NCI-H69 (cell line): ENCODE measurements at regions not wholly inside any gene's neighbourhood (a gene's known extent, or its start where the extent isn't known, plus 50 kb on each side); places are given as distances from the start of the nearest gene placed in this dataset.
"Not testable (repeated sequence)": the region's sequence is repeated elsewhere in the genome, so short reads cannot be mapped to it uniquely, and the experiment has no call there.

Experiments used
- DNase-seq: peaks from one replicate; lab custom pipeline; 2025; lab: John Stamatoyannopoulos, UW

DNA sequence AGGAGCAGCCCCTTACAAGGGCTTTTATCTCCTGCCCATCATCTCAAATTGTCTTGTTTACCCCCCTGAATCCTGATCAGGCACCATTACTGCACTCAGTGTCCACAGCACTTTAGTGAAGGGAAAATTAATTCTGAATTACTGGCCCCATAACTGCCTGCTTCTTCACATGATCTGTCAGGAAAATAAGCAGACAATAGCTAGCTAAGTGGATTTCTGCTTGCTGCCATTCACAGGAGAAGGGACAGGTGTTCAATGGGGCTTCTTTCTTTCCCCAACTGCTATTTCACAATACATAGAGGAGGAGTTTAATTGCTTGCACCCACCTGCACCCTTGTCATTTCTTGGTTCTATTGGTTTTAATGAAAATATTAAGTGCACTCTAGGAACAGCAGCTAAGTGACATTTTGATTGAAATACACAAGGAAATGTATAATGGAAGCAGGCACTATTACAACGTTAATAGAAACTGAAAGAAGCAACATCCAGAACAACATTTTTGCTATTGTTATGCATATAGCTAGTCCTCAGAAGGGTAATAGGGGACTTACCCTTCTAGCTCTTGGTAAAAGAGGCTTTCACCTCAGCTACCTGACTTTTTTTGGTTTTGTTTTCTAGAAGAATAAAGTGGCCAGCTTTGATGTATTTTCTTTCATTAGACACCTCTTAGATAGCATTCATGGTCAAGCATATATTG, 599.3 kb upstream of the TLE4 start:
- DNase-seq = peak; percentile 98

DNA sequence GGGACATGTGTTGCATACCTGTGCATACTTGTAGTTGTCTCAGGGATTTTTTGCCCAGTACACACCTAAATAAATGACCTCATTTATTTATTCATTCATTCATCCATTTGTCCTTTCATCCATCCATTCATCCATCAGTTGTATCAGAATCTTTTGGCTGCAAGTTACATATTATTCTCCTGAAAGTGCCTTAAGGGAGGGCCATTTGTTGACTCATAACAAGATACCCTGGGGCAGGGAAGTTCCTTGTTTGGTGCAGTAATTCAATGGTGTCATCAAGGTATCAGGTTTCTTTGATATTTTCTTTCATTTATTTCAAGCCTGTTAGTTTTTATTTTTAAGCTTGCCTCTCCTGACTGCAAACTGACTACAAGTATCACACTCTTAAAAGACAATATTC, 597.9 kb upstream of the TLE4 start:
- DNase-seq = peak; percentile 83

DNA sequence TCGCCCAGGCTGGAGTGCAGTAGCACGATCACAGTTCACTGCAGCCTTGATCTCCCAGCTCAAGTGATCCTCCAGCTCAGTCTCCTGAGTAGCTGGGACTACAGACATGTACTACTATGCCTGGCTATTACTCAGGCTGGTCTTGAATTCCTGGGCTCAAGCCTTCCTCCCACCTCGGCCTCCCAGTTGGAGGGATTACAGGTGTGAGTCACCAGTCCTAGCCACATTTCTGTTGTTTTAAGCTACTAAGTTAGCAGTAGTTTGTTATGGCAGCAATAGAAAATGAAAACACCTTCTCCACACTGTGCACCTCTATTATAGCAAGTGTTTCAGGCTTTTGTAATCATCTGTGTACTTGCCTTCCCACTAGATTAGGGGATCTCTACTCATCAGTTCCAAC, 588.9 kb upstream of the TLE4 start:
- no peak for DNase-seq

DNA sequence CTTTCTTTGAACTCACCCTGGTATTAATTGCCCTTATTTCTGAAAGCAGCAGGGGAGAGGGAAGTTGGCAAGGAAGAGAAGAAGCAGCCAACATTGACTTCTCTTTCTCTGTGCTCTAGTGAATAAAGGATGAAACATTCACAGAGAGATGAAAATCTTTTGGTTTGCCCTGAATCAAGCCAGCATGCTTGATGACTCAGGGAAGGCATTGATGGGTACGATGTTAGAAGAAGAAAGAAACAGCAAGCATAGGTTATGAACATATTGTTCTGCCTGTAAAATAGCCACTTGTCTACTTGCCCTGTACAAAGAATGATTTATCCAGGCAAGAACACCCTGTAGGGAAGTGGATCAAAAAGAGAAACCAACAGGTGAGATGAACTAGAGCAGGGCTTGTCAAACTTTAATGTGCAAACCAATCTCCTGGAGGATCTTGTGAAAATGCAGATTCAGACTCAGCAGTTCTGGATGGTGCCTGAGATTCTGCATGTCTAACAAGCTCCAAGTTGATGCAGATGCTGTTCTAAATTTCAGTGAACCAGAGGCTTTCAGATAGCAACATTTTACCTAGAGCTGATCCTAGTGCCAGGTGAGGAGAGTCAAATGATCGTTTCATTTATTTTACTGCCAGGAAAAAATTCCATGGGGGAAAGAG, 586.6 kb upstream of the TLE4 start:
- DNase-seq = peak; percentile 52

DNA sequence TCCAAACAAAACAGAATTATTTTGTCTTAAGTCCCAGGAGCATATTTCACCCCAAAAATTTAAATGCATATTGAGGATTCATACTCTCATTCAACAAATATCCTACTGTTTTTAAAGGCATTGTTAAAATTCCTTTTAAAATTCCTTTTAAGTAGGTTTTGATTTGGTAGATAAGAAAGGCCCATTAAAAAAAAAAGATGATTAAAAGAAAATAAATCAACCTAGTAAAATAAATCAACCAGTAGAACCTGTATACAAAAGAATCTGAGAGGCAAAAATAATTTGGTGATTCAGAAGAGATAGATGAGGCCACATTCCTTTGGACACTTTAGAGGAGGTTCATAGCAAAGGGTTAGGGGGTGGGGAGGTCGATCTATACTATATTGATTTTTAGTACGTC, 585.3 kb upstream of the TLE4 start:
- no peak for DNase-seq

DNA sequence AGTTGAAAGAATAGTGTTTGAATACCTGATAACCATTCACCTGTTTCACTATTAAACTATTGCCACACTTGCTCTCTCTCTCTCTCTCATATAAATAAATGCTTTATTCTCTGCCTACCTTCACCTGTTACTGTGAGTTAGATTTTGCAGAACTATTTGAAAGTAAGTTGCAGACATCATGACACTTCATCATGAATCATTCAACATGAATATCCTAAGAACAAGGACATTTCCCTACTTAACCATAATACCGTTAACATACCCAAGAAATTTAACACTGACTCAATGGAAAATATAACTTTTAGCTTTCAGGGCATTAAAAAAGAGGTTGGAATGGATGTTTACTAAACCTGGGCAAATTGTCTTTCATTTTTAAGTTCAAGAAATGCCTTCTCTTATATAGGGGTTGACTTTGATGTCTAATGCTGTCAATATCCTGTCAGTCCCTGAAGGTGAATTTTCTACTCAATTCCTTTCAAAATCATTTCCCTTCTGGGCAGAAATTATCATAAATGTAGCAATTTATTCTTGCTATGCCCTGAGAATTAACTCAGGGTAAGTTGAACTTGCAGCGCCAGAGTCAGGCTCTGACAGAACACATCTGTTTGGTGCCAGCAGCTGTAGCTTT, 582.6 kb upstream of the TLE4 start:
- DNase-seq = no peak

DNA sequence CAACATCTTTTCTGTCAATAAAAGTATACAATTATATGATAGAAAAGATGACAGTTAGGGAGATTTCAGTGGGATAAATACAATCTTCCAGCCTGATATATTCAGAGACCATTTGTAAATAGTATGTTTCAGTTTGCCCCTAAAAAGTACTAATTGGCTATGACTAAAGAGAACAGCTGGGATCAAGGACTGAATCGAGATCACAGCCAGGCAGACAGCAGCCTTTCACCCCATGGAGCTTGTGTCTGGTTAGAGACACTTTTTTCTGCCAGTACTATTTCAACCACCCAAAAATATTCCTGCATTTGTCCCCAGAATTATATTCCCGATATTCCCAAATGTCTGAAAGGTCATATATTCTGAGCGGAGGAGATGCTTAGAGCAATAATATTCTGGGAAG, 577.3 kb upstream of the TLE4 start:
- DNase-seq = peak; percentile 66

DNA sequence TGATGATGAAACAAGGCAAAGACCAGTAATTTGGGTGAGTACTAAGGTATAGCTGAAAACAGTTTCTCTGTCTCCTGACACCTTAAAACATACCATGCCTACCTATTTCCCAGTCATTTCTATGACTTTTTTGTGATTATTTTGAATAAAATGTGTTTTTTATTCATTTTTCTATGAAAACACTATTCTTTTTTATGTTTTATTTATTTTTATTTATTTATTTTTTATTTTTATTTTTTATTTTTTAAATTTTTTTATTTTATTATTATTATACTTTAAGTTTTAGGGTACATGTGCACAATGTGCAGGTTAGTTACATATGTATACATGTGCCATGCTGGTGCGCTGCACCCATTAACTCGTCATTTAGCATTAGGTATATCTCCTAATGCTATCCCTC, 576.8 kb upstream of the TLE4 start:
- DNase-seq = not testable (repeated sequence)

DNA sequence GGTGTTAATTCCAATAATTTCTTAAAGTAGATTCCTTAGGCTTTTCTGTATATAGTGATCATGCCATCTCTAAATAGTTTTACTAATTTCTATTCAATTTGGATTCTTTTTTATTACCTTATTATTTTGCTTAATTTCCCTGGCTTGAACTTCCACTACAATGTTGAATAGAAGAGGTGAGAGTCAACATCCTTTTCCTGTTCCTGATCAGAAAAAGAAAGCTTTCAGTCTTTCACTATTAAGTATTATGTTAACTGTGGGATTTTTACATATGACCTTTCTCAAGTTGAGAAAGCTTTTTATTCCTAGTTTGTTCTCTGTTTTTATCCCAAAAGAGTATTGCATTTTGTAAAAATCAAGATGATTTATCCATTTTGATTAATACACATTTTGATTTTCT, 574.5 kb upstream of the TLE4 start:
- no peak for DNase-seq

DNA sequence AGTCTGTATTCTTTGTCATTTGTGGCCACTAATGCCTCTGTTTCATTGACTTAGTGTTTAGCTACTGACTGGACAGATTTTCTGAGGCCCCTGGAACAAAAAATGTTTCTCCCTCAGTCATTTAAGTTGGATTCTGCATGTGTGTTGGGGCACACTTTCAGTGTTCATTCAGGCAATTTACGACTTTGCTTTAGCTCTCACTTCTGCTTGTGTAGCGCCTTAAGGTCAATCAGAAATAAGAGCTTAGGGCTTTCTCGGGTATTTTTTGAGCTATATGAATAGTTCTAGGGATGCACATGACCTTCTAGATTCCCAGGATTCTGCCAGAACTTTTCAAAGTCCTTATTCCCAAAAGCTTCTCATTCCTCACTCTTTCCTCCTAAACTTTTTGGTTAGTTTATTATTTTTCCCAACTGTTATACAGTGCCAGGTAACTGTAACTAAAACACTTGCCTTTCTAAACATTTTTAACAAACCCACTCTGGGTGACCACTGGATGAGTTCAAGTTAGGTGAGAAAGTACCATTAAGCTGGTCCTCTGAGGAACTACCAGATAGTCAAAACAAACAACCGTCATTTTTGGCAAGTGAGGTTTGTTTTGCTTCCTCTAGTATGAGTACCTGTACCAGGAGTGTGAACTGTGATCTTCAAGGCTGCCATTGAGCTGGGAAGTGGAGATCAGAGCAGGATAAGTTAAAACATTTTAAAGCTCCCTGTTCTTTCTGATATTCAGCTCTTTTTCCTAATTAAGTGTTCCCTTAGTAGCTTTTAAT, 571.3 kb upstream of the TLE4 start:
- DNase-seq = no peak

DNA sequence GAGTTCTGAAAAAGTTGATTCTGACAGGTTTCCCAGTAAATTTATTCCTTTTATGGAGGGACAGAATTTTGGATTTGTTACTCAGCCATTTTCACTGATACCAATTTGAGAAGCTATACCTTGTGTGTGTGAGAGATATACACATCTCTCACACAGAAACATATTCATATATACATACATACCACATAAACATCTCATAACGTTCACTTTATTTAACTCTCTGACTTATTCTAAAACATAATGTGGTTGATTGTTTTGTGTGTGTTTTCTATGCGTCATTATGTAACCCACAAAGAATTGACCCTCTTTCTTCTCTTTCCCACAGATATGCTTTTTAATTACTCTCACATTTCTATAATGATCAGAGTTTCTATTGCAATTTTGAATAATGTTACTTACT, 570.8 kb upstream of the TLE4 start:
- DNase-seq = no peak

DNA sequence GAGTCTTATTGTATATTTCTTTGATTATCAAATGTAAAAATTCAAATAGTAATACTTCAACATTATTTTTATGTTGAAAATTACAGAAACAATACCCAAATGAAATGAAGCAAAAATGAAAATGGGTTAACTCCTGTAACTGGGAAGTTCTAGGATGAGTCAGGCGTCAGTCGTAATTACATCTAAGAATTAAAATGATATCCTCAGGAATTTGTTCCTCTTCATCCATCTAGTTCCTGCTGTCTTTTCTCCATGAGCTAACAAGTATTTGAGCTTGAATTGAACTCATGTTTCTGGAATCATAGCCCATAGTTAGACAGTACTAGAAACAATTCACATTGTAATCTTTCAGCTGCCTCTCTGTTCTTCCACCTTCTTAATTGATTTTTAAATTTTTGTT, 568.3 kb upstream of the TLE4 start:
- DNase-seq = no peak

DNA sequence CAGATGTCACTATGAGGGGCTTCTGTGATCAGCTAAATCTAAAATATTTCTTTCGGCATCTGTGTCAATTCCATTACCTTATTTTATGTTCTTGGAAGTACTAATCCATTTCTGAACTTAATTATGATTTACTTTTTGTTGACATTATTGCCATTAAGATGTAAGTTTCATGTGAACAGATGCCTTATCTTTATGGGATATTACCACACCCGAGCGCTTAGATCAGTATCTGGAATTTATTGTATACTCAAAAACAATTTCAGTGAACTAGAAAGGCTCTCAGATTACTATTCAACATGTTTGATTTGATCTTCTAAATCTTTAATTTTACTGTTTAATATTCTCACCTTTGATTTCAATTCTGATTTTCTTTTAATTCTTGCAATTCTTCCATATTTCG, 567.7 kb upstream of the TLE4 start:
- DNase-seq = no peak

DNA sequence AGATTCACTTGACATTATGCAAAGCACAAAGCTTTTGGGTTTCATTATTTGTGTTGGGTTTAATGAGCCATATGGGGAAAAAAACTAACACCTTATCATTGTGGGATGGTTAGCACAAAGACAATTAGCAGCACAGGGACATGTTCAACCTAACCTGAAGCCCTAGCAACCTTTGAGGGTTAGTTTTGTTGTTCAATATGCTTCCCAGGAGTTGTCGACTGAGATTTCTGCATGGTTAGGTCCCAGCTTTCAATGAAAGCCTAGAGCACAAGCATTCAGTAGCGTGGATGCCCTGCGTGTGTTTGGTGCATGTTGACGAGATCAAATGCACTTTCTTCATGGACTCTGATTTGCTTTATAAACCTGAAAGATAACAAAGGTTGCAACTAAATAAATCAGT, 565.2 kb upstream of the TLE4 start:
- DNase-seq = no peak

DNA sequence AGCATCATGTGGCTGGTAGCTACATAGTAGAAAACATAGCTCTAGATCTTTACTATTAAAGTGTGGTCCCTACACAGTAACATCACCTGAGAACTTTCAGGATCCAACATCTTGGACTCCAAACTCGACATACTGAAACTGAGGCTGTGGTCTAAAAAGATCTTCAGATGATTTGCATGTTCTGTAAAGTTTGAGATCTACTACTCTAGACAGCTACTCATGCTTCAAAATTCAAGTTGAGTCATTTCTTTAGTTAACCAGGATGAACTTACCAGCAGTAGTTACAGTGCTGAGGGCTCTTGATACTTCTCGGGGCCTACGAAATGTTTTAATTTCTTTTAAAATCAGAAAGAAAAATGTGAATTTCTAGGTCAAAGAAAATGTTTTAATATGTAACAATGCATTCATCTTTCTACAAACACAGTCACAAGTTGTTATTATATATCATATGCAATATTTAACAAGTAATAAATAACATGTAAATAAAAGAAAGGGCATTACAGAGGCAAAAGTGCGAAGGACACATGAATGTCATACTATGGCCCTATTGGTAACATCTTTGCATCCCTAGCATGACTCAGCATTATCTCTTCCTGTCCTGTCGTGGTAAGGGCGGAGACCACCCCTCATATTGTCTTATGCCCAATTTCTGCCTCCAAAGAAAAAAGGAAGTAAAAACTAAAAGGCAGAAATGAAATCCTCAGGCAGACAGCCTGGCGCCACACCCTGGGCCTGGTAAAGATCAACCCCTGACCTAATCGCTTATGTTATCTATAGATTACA, 563.9 kb upstream of the TLE4 start:
- DNase-seq = no peak

DNA sequence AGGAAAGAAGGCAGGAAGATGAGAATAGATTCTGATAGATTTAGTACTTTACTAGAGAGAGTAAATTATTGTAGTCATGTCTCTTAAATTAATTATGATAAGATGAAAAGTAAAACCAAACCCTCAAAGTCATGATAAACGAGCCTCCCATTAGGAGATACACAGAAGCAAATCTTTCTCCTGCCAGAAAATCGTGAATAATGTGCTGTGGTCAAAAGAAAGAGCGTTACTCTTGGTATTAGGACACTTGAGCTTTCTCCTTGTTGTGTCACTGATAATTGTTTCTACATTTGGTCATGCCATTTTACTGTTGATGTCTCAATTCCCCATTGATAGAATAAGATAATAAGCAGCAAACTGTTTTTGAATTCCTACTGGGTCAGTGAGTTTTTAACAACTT, 562.8 kb upstream of the TLE4 start:
- no peak for DNase-seq

DNA sequence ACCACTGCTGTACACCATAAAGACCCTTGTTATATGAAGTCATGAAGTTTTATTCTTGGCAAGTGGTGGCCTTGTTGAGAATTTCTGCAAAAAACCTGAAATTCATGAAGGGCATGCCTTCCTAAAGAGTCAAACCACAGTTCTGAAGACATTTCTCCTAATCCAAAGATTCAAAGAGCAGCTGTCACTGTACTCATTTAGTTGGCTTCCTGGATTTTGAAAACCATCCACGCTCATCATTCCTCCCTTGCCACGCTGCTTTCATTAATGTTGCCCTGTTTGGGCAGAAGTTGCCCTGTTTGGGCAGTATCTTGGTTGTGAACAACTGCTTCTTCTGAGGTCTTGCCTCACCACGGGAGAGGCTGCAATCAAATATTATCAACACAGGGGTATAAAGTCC, 560.3 kb upstream of the TLE4 start:
- DNase-seq = no peak

DNA sequence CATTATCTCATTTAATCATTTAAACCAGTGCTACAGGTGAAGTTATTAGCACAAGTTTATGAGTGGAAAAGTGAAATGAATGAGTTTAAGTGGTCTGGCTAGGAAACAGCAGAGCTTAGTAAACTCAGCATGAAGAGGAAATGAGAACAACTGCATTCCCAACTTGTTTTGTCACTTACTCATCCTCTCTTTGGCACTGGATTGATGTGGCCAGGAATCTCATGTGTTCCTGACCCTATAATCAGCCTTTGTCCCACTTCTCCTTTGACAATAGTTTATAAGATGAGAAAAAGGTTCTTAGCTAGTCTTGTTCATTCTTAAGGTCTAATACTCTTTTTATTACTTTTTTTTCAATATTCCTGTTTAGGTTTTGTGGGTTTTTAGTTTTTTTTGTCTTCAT, 559.2 kb upstream of the TLE4 start:
- no peak for DNase-seq

DNA sequence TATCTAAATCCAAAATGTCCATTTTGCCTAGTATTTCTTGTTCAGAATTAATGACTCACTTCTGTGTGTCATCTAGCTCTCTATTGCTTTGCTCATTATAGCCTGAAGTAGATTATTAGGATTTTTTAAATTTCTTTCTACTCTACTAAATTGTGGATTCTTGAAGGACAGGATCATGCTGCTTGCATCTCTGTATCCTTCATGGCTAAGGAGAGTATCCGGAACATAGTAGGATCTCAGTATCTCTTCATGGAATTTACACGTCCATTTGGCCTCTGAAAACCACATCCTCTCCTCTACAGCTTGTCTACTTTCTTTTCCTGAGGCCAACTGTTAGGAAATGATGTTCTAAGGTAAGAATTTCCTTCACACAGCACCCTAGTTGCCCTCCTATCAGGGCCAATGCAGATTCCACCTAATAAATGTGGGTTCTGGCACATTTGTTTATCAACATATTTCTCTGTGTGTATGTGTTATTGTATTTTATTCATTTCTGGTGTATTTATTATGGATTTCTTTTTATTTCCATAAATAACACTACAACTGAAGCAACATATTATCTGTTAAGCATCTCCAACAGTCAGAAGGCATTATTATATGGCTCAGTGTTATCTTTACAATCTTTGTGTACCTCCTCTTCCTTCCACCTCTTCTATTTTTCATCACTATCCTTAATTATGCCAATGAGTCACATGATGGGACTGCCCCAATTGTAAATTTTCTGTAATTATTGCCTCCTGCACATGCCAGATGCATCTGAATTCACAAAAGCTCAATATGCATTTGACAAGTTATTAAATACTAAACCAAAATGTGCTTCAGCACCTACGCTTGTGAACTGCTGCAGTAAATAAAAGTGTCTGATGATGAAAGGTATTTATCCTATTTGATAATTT, 557.8 kb upstream of the TLE4 start:
- peak; percentile 80 for DNase-seq

DNA sequence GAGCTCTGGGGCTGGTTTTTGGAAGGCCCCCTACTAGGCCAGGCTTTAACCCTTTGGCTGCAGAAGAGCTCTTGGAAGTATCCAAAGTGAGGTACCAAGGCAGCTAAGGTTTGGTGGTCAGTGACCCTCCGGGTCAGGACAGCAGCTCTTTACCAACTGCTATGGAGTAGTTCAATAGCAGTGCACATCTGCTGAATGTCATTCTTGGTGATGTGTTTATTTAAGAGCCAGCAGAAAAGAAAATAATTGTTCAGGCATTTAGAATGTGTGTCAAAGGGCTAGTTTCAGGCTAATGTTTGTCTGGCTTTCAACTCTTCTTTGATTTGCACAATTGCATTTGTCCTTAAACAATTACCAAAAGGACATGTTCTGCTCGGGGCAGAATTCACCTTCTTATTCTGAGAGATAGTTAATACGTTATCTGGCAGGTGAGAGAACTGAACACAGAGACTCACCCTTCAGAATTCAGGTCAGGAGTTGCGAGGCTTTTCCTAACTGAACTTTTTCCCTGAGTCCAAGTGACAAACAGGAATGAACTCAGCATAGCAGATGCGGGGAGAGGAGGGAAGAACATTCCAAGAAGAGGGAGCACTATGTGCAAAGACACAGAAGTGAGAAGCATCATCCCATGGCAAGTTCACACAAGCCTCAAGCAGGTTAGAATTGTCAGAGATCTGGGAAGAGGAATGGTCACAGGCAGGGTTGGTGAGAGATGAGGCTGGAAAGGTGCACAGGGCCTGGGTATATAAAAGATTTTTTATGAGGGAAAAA, 556.7 kb upstream of the TLE4 start:
- peak; percentile 93 for DNase-seq
